HK-2 (cell line): ENCODE measurements at regions not wholly inside any gene's neighbourhood (a gene's known extent, or its start where the extent isn't known, plus 50 kb on each side); places are given as distances from the start of the nearest gene placed in this dataset.
"Not testable (repeated sequence)": the region's sequence is repeated elsewhere in the genome, so short reads cannot be mapped to it uniquely, and the experiment has no call there.

Source experiments
- DNase-seq: peaks from one replicate; pipeline ENCODE4 v3.0.0-alpha.2; 2018; ENCODE audit not compliant: unreplicated experiment

DNA sequence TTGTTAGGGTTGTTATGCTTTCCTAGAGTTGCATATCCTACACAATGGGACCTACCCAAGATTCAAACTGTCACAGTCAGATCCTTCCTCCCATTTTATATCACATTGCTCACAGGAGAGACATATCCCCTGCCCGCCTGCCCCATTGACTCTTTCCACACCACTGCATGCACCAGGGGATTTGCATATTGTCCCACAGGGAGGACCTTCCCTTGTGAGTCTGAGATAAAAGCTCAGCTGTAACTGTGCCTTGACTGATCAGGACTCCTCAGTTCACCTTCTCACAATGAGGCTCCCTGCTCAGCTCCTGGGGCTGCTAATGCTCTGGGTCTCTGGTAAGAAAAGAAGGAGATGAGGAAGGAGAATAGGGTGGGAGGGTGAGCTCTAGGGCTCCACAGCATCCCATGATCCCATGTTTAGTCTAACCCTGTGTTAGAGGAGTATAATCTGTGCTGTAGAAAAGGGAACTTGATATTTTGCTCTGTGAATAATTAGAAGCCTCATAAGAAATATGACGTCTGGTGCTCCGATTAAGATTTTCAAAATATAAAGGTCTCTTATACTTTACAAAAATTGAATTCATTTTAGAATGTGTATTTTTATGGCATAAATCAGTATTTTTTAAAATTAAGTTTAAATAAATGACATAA lies 1268.4 kb downstream of the RPIA start:
- not testable (repeated sequence) for DNase-seq

DNA sequence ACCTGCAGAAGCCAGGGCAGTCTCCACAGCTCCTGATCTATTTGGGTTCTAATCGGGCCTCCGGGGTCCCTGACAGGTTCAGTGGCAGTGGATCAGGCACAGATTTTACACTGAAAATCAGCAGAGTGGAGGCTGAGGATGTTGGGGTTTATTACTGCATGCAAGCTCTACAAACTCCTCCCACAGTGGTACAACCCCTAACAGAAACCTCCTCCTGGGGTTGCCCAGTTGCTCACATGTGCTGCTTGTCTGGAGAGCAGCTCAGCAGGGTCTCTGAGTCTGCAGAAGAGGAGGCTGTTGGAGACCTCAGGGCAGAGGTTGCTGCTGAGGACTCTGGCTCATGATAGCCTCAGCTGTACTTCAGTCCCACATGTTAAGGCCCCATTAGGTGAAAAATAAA lies 1269.1 kb downstream of the RPIA start:
- not testable (repeated sequence) for DNase-seq

DNA sequence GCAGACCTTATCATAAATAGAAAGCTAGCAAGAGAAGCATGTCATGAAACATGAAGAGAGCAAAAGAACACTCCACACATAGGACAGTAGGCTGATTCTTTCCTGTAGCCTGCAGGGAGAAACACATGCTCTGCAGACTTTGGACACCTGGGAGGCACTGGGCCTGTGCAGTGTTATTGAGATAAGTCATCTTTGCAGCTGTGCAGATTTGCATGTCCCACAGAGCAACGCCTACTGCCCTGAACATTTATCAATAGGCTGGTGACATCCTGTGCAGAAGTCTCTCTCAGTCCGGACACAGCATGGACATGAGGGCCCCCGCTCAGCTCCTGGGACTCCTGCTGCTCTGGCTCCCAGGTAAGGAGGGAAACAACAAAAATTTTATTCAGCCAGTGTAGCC lies 1277.1 kb downstream of the RPIA start:
- not testable (repeated sequence) for DNase-seq

DNA sequence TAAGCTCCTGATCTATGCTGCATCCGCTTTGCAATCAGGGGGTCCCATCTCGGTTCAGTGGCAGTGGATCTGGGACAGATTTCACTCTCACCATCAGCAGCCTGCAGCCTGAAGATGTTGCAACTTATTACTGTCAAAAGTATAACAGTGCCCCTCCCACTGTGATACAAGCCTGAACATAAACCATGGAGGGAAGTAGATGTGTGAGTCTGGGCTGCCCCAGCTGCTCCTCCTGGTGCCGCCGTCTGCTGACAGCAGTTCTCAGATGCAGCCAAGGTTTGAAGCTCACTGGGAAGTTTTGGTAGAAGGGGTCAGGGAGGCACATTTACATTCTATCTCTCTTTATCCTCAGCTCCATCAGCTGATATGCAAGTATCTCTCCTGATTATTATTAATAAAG lies 1277.7 kb downstream of the RPIA start:
- DNase-seq: not testable (repeated sequence)

DNA sequence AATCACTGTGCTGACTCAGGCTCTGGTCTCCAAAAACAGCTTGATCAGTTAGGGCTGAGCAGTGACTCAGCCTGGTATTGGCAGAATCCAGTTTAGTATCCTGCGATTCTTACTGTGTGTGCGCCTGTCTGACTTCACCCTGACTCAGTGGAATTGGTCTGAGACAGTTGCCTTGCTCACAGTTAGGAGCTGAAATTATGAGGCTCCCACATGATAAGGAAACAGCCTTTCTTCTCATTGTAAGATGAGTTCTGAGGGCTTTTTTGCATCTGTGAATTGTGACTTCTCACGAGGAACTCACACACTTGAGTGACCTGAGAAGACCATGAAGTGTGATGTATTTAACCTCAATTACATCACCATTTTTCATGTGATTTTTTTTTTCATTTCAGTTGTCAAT lies 1282.4 kb downstream of the RPIA start:
- not testable (repeated sequence) for DNase-seq

DNA sequence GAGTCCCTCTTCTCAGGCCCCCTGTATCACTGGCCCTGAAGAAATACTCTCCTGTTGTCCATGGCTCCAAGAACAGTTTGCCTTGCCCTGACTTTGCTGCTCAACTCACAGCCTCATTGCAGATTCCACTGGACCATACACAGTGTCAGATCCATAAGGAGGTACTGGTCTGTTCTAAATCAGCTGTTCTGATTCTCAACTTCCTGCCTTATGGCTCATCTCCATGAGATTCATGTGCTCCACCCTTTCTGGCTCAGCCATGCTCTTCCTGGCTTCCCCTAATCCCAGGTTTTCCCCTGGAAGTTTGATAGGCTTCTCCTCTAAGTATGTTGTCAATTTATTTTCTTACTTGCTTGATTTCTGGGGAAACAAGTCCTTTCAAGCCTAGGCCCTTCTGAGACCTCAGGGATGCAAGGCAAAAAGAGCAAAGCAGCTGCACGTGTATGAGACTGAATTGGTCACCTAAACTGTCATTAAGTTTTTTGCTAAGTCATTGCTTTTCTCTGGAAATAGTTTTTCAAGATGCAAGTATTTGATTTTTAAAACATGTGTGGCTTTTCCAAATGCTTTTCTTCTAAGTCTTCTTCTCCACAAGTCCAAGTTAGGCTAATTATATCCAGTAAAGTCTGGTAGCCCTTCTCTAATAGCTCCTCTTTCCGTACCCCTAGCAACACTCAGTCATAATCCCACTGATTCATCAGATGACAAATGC lies 1288.5 kb downstream of the RPIA start:
- DNase-seq: not testable (repeated sequence)

DNA sequence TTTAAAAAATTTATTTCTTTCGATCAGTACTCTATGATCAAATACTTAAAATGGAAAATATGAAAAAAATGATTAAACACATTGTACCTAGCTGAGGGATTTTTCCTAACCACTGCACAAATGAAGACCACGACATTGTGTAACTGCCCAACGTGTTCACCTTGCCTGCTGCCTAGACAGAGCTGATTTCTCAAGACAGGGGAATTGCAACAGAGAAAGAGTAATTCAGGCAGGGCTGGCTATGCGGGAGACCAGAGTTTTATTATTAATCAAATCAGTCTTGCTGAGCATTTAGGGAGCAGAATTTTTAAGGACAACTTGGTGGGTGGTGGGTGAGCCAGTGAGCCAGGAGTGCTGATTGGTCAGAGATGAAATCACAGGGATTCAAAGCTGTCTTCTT lies 1290.8 kb downstream of the RPIA start:
- not testable (repeated sequence) for DNase-seq

DNA sequence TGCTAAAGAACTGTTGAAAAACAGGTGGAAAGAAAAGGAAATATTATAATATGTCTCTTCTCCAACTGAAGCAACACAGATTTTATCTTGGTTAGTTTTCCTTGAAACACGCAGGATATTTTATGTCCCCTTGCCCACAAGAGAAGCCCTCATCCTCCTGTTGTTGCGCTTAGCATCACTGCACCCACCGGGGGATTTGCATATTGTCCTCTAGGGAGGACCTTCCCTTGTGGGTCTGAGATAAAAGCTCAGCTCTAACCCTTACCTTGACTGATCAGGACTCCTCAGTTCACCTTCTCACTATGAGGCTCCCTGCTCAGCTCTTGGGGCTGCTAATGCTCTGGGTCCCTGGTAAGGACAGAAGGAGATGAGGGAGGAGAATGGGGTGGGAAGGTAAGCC lies 1294.2 kb downstream of the RPIA start:
- DNase-seq: not testable (repeated sequence)

DNA sequence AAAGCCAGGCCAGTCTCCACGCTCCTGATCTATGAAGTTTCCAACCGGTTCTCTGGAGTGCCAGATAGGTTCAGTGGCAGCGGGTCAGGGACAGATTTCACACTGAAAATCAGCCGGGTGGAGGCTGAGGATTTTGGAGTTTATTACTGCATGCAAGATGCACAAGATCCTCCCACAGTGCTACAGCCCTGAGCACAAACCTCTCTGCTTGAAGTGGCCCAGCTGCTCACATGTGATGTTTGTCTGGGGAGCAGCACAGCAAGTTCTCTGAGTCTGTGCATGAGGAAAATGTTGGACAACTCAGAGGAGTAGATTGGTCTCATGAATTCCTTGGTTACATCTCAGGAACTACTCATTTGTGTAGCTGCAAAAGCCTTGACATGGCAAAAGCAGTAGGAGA lies 1295.1 kb downstream of the RPIA start:
- DNase-seq: not testable (repeated sequence)

DNA sequence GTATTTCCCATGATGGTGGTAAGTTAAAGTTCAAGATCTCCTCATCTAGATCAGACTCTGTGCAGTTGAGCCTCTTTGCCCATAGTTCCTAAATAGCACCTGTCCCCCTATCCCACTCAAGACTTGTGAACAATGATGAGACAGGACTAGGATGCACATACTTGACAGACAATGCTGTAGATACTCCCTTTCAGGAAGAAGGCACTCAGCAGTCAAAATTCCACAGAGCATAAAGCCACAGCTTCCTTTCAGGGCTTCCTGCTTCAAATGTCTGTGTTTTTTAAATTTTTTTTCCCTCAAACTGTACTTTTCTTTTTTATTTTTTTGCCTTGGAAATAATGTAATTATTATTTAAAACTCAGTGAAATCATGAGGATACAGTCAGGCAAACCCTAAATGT lies 1305.3 kb downstream of the RPIA start:
- not testable (repeated sequence) for DNase-seq

DNA sequence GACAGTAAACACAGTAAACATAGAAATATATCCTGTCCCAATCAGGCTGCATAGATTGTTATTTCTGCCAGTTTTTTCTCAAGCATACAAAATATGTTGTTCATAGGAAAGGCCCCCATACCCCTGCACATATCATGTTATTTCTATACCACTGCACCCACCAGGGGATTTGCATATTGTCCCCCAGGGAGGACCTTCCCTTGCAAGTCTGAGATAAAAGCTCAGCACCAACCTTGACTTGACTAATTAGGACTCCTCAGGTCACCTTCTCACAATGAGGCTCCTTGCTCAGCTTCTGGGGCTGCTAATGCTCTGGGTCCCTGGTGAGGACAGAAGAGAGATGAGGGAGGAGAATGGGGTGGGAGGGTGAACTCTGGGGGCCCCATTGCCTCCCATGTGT lies 1313.1 kb downstream of the RPIA start:
- DNase-seq: not testable (repeated sequence)

DNA sequence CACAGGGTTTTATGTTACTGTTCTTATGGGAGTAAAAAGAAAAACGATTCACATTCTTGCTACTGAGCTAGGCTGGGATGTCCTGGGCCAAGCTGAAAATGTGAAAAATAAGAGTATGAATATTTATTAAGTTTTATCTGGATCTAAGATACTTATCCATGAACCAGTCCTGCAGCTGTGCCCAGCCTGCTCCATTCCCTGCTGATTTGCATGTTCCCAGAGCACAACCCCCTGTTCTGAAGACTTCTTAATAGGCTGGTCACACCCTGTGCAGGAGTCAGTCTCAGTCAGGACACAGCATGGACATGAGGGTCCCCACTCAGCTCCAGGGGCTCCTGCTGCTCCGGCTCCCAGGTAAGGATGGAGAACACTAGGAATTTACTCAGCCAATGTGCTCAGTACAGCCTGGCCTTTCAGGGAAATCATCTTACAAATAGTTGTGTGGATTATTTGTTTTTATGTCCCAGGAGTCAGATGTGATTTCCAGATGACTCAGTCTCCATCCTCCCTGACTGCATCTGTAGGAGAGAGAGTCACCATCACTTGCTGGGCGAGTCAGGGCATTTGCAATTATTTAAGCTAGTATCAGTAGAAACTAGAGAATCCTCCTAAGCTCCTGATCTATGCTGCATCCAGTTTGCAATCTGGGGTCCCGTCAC lies 1319.1 kb downstream of the RPIA start:
- not testable (repeated sequence) for DNase-seq

DNA sequence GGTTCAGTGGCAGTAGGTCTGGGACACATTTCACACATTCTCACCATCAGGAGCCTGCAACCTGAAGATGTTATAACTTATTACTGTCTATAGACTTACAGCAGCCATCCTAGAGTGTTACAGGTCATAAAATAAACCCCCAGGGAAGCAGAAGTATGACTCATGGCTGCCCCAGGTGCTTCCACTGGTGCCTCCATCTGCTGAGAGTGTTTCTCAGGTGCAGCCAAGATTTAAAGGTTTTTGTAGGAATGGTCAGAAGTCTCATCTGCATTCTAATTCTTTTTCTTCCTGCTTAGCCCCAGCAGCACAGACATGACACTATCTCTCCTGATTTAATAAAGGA lies 1319.6 kb downstream of the RPIA start:
- not testable (repeated sequence) for DNase-seq

DNA sequence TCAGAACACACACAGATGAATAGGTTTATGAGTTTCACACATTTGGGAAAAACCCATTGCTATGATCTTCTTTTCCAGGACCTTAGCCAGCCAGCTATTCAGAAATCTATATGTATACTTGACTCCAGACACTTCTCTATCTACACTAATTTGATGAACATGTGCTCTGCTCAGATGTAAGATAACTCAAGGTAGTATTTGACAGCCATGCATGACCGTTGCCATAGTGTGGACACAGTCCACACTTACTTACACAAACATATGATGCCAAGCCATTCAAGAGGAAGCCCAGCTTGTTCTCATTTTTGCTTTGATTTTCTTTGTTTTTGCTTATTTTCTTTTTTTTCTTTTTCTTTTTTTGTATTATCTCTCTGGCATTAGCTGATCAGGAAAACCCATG lies 1328.4 kb downstream of the RPIA start:
- DNase-seq: not testable (repeated sequence)

DNA sequence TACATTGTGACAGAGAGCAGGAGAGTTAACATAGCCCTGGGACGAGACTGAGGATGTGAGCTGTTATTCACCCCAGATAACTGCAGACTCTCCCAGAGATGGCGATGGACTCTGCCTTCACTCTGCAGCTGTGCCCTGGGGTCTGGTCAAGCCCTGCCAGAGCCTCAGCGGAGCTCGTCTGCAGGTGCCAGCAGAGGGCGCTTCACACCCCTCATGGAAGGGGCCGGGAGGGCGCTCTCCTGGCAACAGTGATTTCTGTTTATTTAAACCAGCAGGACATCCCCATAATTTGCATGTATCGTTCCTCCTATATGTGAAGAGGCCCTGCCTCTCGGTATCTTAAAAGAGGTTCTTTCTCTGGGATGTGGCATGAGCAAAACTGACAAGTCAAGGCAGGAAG lies 1329.8 kb downstream of the RPIA start:
- not testable (repeated sequence) for DNase-seq

DNA sequence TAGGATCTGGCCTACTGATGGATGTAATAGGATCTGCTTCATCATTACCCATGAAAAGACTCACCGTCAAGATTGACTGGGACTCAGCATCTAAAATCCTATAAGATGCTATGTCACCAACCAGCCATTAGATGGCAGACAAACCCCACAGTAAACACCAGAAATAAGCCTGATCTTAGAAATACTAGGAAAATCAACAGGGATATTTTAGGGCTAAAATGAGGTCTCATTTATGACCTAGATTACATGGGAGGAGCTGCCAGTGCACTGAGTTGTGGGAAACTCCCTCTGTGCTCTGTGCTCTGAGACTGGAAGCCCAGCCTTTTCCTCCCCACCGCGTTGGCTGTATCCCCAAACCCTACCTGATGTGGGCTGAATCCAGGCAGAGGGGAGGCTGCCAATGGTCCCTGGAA lies 1335.8 kb downstream of the RPIA start:
- DNase-seq: not testable (repeated sequence)

DNA sequence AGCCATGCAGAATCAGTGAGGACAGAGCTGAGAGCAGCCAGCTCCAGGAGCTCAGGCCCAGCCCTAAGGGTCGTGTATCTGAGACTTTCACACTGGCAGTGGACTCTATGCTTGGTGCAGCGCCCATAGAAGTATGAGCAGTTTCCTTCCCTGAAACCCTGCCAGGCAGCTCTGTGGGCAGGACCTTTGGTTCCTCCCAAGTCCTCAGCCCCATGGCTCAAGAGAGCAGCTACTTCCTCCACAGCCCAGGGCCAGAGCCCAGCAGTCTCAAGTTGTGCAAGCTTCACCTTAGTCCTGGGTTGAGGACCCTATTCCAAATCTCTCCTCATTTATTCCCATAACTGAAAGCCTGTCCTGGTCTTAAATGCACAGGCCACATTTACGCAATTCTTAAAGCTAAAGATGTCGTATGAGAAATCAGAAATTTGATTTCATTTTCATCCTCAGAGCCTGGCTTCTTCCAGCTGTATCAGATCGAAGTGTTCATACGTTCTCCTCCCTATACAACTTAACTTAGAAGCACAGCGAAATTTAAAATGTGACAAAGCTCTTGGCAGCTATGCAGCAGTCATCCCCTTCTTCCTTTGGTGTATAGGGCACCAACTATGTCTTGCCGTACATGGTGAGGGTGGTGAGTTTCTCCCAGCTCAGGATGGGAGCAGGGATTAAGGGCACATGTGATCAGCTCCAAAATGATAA lies 1337.1 kb downstream of the RPIA start:
- not testable (repeated sequence) for DNase-seq

DNA sequence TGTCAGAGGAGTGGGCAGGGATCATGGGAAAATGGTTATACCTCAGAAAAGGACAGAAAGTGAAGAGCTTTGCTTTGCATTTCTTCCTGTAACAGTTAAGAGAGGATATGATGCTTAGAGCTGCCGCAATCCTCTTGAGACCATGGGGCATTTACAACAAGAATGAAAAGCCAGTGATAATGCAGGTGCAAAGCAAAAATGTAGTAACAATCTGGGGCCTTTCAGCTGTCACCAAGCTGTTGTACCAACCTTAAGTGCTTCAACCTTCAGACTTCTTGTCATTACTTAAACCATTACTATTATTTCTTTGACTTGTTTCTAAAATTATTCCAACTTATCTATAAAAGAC lies 1337.6 kb downstream of the RPIA start:
- DNase-seq: not testable (repeated sequence)

DNA sequence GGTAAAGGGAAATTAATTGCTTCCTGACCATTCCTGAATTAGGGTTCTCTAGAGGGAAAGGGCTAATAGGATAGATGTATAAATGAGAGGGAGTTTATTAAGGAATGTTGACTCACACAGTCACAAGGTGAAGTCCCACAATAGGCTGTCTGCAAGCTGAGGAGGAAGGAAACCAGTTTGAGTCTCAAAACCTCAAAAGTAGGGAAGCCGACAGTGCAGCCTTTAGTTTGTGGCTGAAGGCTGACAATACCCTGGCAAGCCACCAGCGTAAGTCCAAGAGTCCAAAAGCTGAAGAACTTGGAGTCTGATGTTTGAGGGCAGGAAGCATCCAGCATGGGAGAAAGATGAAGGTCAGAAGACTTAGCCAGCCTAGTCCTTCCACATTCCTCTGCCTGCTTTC lies 1340.8 kb downstream of the RPIA start:
- not testable (repeated sequence) for DNase-seq

DNA sequence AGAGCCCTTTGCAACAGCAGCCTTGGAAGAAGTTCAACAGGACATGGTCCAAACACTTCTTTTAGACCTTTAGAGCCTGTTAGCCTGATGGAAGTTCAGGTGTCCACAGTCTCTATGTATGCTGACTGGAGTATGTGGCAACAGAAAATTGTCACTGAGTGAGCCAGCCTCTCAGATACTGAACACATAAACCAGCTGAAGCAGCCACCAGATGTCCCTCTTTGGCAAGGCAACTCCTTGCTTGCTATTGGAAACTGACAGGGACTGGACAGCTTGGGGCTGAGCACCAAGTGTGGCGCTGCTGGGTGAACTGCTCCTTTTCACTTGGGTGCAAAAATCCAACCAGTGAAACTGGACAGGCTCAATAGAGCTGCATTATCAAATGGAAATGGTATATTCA lies 1344.9 kb downstream of the RPIA start:
- DNase-seq: not testable (repeated sequence)

DNA sequence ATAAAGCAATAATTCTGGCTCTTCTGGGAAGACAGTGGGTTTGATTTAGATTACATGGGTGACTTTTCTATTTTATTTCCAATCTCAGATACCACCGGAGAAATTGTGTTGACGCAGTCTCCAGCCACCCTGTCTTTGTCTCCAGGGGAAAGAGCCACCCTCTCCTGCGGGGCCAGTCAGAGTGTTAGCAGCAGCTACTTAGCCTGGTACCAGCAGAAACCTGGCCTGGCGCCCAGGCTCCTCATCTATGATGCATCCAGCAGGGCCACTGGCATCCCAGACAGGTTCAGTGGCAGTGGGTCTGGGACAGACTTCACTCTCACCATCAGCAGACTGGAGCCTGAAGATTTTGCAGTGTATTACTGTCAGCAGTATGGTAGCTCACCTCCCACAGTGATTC lies 1347.6 kb downstream of the RPIA start:
- not testable (repeated sequence) for DNase-seq

DNA sequence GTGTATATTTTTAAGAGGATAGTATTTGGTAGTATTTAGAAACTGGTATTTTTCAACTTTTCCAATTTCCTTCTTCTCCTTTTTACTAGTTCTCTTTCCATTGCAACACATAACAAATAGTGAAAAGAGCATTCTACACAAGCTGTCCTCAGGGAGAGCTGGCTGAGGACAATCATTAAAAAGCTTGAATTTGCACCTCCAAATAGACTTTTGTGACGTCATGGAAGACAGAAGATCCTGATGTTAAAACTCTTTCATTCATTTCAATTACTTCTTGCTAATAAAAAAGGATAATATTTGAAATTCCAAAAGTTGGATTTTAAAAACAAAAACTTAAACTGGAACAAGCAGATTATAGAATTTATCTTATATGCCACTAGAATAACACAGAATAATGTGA lies 1356.3 kb downstream of the RPIA start:
- not testable (repeated sequence) for DNase-seq
